Parathyroid adenoma (tissue), 2 donors: ENCODE measurements at regions not wholly inside any gene's neighbourhood (a gene's known extent, or its start where the extent isn't known, plus 50 kb on each side); places are given as distances from the start of the nearest gene placed in this dataset.

Source experiments
- H2AFZ ChIP-seq: fragments of 300-600 bp; sonication (generic); one replicate; pipeline ENCODE4 v1.7.0; 2017; ENCODE audit warnings: antibody characterized with exemption, mild to moderate bottlenecking
- H3K27ac ChIP-seq: fragments of 300-600 bp; sonication (generic); one replicate; pipeline ENCODE4 v1.7.0; 2017
- H3K27me3 ChIP-seq: fragments of 300-600 bp; sonication (generic); one replicate; pipeline ENCODE4 v1.7.0; 2017; ENCODE audit warnings: low read length; ENCODE audit not compliant: control insufficient read depth, insufficient read depth
- H3K36me3 ChIP-seq: fragments of 300-600 bp; sonication (generic); one replicate; pipeline ENCODE4 v1.7.0; 2017; ENCODE audit warnings: low read length; ENCODE audit not compliant: control insufficient read depth, insufficient read depth
- H3K4me1 ChIP-seq: fragments of 300-600 bp; sonication (generic); one replicate; pipeline ENCODE4 v1.7.0; 2017; ENCODE audit warnings: control low read depth
- H3K4me2 ChIP-seq: fragments of 300-600 bp; sonication (generic); one replicate; pipeline ENCODE4 v1.7.0; 2017; ENCODE audit warnings: low read length
- H3K4me3 ChIP-seq: fragments of 300-600 bp; sonication (generic); one replicate; pipeline ENCODE4 v1.7.0; 2017; ENCODE audit warnings: low read depth, low read length
- H3K79me2 ChIP-seq: fragments of 300-600 bp; sonication (generic); one replicate; pipeline ENCODE4 v1.7.0; 2017; ENCODE audit warnings: control low read depth
- H3K9ac ChIP-seq: fragments of 300-600 bp; sonication (generic); one replicate; pipeline ENCODE4 v1.7.0; 2017; ENCODE audit warnings: mild to moderate bottlenecking
- H3K9me3 ChIP-seq: fragments of 300-600 bp; sonication (generic); one replicate; pipeline ENCODE4 v1.7.0; 2017; ENCODE audit warnings: low read length; ENCODE audit not compliant: control insufficient read depth
- TF ChIP-seq, protein P1 (sequence below): fragments of 300-600 bp; sonication (generic); IDR thresholded peaks from one replicate; pipeline ENCODE4 v1.7.0; 2017; ENCODE audit warnings: antibody characterized with exemption, mild to moderate bottlenecking
- donor health status: primary hyperparathyroidism.

DNA sequence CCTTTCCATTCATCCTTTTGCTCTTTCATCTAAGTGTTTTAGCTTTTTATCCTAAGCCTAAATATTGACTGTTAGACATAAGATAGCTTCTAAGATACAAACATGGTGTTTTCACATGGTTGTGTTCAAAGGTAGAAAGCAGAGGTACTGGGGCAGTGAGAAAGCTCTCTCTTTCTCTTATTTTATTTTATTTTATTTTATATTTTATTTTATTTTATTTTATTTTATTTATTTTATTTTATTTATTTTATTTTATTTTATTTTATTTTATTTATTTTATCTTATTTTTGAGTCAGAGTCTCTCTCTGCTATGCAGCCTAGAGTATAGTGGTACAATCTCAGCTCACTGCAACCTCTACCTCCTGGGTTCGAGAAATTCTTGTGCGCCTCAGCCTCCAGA is 287.2 kb downstream of the IKZF2 start:
- no peaks in the 10 kb centered on the region for H3K27me3 ChIP-seq
- TF ChIP-seq, protein P1, sequence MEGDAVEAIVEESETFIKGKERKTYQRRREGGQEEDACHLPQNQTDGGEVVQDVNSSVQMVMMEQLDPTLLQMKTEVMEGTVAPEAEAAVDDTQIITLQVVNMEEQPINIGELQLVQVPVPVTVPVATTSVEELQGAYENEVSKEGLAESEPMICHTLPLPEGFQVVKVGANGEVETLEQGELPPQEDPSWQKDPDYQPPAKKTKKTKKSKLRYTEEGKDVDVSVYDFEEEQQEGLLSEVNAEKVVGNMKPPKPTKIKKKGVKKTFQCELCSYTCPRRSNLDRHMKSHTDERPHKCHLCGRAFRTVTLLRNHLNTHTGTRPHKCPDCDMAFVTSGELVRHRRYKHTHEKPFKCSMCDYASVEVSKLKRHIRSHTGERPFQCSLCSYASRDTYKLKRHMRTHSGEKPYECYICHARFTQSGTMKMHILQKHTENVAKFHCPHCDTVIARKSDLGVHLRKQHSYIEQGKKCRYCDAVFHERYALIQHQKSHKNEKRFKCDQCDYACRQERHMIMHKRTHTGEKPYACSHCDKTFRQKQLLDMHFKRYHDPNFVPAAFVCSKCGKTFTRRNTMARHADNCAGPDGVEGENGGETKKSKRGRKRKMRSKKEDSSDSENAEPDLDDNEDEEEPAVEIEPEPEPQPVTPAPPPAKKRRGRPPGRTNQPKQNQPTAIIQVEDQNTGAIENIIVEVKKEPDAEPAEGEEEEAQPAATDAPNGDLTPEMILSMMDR, result no peak
- H3K9me3 ChIP-seq, result no peaks in the 10 kb centered on the region
- H3K36me3 ChIP-seq, result no peaks in the 10 kb centered on the region
- no peak overlapping the region for H3K4me2 ChIP-seq
- no peaks in the 10 kb centered on the region for H3K79me2 ChIP-seq
- H3K27ac ChIP-seq, result no peak overlapping the region
- no peak overlapping the region for H2AFZ ChIP-seq
- H3K4me3 ChIP-seq, result no peak overlapping the region
- no peaks in the 10 kb centered on the region for H3K4me1 ChIP-seq
- H3K9ac ChIP-seq, result no peak overlapping the region

DNA sequence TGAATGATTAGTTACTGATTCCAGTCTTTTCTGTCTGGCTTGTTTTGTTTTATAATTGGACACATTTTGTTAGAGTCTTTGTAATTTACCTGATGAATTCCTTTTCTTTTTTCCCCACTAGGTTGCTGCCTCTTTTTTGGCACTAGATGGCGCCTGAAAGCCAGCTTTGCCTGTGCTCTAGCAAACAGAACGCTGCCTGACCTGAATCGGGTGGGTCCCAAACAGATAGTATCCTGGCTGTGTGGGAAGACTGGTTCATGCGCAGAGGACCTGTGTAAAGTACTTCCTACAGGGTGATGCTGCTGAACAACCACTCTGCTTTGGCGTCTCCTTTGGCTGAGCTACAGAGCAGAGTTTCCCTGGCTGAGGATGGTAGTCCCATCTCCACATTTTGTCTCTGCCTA is 288.2 kb downstream of the IKZF2 start:
- TF ChIP-seq, protein P1, result no peak
- no peak overlapping the region for H3K27ac ChIP-seq
- no peak overlapping the region for H2AFZ ChIP-seq
- H3K4me1 ChIP-seq, result no peaks in the 10 kb centered on the region
- H3K36me3 ChIP-seq, result no peaks in the 10 kb centered on the region
- no peak overlapping the region for H3K9ac ChIP-seq
- no peaks in the 10 kb centered on the region for H3K79me2 ChIP-seq
- H3K27me3 ChIP-seq, result no peaks in the 10 kb centered on the region
- H3K4me3 ChIP-seq, result no peak overlapping the region
- no peak overlapping the region for H3K4me2 ChIP-seq
- no peaks in the 10 kb centered on the region for H3K9me3 ChIP-seq

DNA sequence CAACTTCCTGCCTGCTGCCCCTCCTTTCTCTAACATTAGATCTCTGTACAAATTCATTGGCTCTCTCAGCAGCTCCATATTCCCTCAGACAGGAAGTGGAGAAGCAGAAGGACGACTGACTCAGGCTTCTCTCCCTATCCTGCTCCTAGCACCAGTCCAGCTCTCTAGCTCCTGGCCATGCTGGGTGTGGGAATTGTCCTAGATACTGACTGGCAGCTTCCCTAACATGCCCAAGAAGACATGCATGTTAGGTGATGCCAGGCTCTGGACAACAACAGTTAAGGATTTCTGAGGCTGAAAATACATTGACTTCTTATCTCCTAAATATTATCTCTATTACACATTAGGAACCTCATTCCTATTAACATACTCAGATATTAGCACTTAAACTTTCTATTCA is 292.9 kb downstream of the IKZF2 start:
- no peak overlapping the region for H3K9ac ChIP-seq
- TF ChIP-seq, protein P1, result no peak
- H3K79me2 ChIP-seq, result no peaks in the 10 kb centered on the region
- no peaks in the 10 kb centered on the region for H3K36me3 ChIP-seq
- no peaks in the 10 kb centered on the region for H3K4me1 ChIP-seq
- no peak overlapping the region for H3K4me2 ChIP-seq
- no peaks in the 10 kb centered on the region for H3K27me3 ChIP-seq
- no peaks in the 10 kb centered on the region for H3K9me3 ChIP-seq
- H2AFZ ChIP-seq, result no peak overlapping the region
- H3K27ac ChIP-seq, result no peak overlapping the region
- no peak overlapping the region for H3K4me3 ChIP-seq

DNA sequence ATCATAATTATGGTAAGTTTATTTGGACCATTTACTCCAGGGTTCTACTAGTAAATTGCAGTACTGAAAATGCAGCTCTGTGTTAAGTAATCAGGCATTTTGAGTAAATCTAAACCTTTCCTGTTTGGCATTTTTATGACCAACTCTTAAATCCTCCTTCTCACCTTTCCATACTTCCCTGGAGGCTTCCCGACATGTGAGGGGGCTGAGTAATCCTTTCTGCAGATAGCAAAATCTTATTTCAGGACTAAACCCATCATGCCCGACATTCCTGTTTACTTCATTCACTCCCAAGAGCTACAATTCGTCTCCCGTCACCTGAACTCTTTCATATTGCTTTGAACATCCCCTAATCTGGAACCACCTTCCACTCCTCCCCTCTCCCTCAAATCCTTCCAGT is 296.6 kb downstream of the IKZF2 start:
- H3K9ac ChIP-seq, result no peak overlapping the region
- H3K79me2 ChIP-seq, result no peaks in the 10 kb centered on the region
- H3K9me3 ChIP-seq, result no peaks in the 10 kb centered on the region
- no peak overlapping the region for H3K4me3 ChIP-seq
- H2AFZ ChIP-seq, result no peak overlapping the region
- H3K4me1 ChIP-seq, result no peaks in the 10 kb centered on the region
- no peak overlapping the region for H3K27ac ChIP-seq
- no peak overlapping the region for H3K4me2 ChIP-seq
- H3K27me3 ChIP-seq, result no peaks in the 10 kb centered on the region
- H3K36me3 ChIP-seq, result no peaks in the 10 kb centered on the region
- TF ChIP-seq, protein P1, result no peak

DNA sequence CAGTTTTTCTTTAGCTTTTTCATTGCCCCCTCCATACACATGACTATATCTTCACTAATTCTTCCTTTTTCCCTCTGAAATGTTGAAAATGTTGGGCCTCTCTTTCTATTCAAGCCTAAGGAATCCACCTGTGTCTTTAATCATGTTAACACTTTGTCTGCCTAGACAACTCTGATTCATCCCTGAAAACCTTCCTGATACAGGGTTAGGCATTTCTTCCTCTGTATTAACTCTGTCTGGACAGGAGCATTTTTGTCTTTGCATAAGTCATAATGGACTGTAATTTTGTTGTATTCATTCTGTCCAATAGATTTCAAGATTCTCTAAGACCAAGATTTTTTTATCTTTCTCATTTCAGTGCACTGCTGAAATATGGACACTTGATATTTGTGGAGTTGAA is 297.3 kb downstream of the IKZF2 start:
- Histone ChIP-seq H3K4me1 (no peaks in the 10 kb centered on the region), H3K9me3 (no peaks in the 10 kb centered on the region), H3K9ac (no peak overlapping the region), H3K27me3 (no peaks in the 10 kb centered on the region), H3K79me2 (no peaks in the 10 kb centered on the region), H3K4me2 (no peak overlapping the region), H3K27ac (no peak overlapping the region), H3K36me3 (no peaks in the 10 kb centered on the region), H2AFZ (no peak overlapping the region), H3K4me3 (no peak overlapping the region)
- TF ChIP-seq, protein P1, result no peak
